K562 (cell line): ENCODE measurements at regions not wholly inside any gene's neighbourhood (a gene's known extent, or its start where the extent isn't known, plus 50 kb on each side); places are given as distances from the start of the nearest gene placed in this dataset.

Source experiments
- MAFG ChIP-seq: fragments of 450-650 bp; conservative IDR thresholded peaks from 2 replicates; pipeline ENCODE4 v1.6.1; 2016; ENCODE audit warnings: missing genetic modification characterization, missing compliant biosample characterization
- MED1 ChIP-seq: sonication (generic); formaldehyde crosslinking; IDR thresholded peaks from 2 replicates; pipeline ENCODE4 v1.8.1; 2023; ENCODE audit warnings: missing genetic modification reagents, borderline replicate concordance
- NR2C1 ChIP-seq, 2 experiments: fragments of 450-650 bp; IDR thresholded peaks; 2 replicates each; pipeline ENCODE4 v1.6.1; 2017; ENCODE audit warnings: mild to moderate bottlenecking in 2 of 2, antibody characterized with exemption in 1 of 2, inconsistent platforms in 1 of 2, missing compliant biosample characterization in 1 of 2, missing genetic modification characterization in 1 of 2
- PML ChIP-seq: IDR thresholded peaks from 2 replicates; pipeline ENCODE4 v1.6.1; 2012; ENCODE audit warnings: low read length, inconsistent platforms
- TAF7 ChIP-seq: fragments of 450-650 bp; IDR thresholded peaks from 2 replicates; pipeline ENCODE4 v1.6.1; 2016; ENCODE audit warnings: missing genetic modification characterization, missing compliant biosample characterization
- ZBTB1 ChIP-seq: sonication (generic); formaldehyde crosslinking; IDR thresholded peaks from 2 replicates; pipeline ENCODE4 v1.8.1; 2023; ENCODE audit warnings: missing genetic modification reagents, low read depth, mild to moderate bottlenecking, borderline replicate concordance
- ZNF174 ChIP-seq: fragments of 250-450 bp; sonication (Bioruptor Pico); IDR thresholded peaks from 2 replicates; pipeline ENCODE4 v1.4.0; 2020; ENCODE audit warnings: mild to moderate bottlenecking
- ZNF282 ChIP-seq: sonication (generic); formaldehyde crosslinking; IDR thresholded peaks from 2 replicates; pipeline ENCODE4 v1.8.1; 2023; ENCODE audit warnings: missing genetic modification reagents
- ZNF445 ChIP-seq: fragments of 250-450 bp; sonication (Bioruptor Pico); IDR thresholded peaks from 2 replicates; pipeline ENCODE4 v1.4.0; 2020; ENCODE audit warnings: low read depth, mild to moderate bottlenecking, moderate library complexity
- ZNF766 ChIP-seq: fragments of 200-800 bp; sonication (Bioruptor generic); conservative IDR thresholded peaks from 2 replicates; pipeline ENCODE4 v1.6.1; 2016; ENCODE audit warnings: missing genetic modification characterization, missing compliant biosample characterization
- ZNF79 ChIP-seq: fragments of 250-450 bp; sonication (Bioruptor Pico); IDR thresholded peaks from 2 replicates; pipeline ENCODE4 v1.4.0; 2020; ENCODE audit warnings: low read depth, mild to moderate bottlenecking, moderate library complexity
- TF ChIP-seq, protein P1 (sequence below), 2 experiments: fragments of 450-650 bp; IDR thresholded peaks; 2 replicates each; pipeline ENCODE4 v1.6.1; 2018; ENCODE audit warnings: mild to moderate bottlenecking in 2 of 2, low read depth in 1 of 2; ENCODE audit not compliant: partially characterized antibody in 2 of 2
- TF ChIP-seq, protein P2 (sequence below): sonication (generic); IDR thresholded peaks from 2 replicates; pipeline ENCODE4 v1.6.1; 2016
- TF ChIP-seq, protein P3 (sequence below): fragments of 450-650 bp; IDR thresholded peaks from 2 replicates; pipeline ENCODE4 v1.6.1; 2016; ENCODE audit warnings: antibody characterized with exemption
- TF ChIP-seq, protein P4 (sequence below): fragments of 250-450 bp; sonication (Bioruptor Pico); IDR thresholded peaks from 2 replicates; pipeline ENCODE4 v1.4.0; 2020; ENCODE audit warnings: mild to moderate bottlenecking, moderate library complexity

- TF ChIP-seq NR2C1 (IDR thresholded peaks at IDR 0.05) (peak; percentile 22; the same call in 1 of the 2 replicates), NR2C1 (tag; IDR thresholded peaks at IDR 0.05) (peak; percentile 57), ZNF766 (CRISPR knock-in tag) (peak; percentile 55; the same call in 1 of the 2 replicates), TAF7 (tag) (no peak; the same call in none of the 2 replicates), MED1 (CRISPR knock-in tag) (no peak), ZNF282 (CRISPR knock-in tag) (no peak), ZNF79 (CRISPR knock-in tag) (0 out of 2 replicates have a peak, but pooled peaks have one; percentile 52), ZNF174 (0 out of 2 replicates have a peak, but pooled peaks have one; percentile 71), ZNF445 (CRISPR knock-in tag) (peak; percentile 61; the same call in 1 of the 2 replicates), MAFG (tag) (peak; percentile 99), PML (peak; percentile 28; the same call in 1 of the 2 replicates), ZBTB1 (CRISPR knock-in tag) (no peak)
- TF ChIP-seq, protein P1, sequence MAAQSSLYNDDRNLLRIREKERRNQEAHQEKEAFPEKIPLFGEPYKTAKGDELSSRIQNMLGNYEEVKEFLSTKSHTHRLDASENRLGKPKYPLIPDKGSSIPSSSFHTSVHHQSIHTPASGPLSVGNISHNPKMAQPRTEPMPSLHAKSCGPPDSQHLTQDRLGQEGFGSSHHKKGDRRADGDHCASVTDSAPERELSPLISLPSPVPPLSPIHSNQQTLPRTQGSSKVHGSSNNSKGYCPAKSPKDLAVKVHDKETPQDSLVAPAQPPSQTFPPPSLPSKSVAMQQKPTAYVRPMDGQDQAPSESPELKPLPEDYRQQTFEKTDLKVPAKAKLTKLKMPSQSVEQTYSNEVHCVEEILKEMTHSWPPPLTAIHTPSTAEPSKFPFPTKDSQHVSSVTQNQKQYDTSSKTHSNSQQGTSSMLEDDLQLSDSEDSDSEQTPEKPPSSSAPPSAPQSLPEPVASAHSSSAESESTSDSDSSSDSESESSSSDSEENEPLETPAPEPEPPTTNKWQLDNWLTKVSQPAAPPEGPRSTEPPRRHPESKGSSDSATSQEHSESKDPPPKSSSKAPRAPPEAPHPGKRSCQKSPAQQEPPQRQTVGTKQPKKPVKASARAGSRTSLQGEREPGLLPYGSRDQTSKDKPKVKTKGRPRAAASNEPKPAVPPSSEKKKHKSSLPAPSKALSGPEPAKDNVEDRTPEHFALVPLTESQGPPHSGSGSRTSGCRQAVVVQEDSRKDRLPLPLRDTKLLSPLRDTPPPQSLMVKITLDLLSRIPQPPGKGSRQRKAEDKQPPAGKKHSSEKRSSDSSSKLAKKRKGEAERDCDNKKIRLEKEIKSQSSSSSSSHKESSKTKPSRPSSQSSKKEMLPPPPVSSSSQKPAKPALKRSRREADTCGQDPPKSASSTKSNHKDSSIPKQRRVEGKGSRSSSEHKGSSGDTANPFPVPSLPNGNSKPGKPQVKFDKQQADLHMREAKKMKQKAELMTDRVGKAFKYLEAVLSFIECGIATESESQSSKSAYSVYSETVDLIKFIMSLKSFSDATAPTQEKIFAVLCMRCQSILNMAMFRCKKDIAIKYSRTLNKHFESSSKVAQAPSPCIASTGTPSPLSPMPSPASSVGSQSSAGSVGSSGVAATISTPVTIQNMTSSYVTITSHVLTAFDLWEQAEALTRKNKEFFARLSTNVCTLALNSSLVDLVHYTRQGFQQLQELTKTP (IDR thresholded peaks at IDR 0.05; ENCODE audit: low read depth in 1 of 2, partially characterized antibody in 2 of 2): peak; percentile 60 to 83
- TF ChIP-seq, protein P2, sequence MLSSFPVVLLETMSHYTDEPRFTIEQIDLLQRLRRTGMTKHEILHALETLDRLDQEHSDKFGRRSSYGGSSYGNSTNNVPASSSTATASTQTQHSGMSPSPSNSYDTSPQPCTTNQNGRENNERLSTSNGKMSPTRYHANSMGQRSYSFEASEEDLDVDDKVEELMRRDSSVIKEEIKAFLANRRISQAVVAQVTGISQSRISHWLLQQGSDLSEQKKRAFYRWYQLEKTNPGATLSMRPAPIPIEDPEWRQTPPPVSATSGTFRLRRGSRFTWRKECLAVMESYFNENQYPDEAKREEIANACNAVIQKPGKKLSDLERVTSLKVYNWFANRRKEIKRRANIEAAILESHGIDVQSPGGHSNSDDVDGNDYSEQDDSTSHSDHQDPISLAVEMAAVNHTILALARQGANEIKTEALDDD: peak; percentile 84; the same call in 1 of the 2 replicates
- TF ChIP-seq, protein P3, sequence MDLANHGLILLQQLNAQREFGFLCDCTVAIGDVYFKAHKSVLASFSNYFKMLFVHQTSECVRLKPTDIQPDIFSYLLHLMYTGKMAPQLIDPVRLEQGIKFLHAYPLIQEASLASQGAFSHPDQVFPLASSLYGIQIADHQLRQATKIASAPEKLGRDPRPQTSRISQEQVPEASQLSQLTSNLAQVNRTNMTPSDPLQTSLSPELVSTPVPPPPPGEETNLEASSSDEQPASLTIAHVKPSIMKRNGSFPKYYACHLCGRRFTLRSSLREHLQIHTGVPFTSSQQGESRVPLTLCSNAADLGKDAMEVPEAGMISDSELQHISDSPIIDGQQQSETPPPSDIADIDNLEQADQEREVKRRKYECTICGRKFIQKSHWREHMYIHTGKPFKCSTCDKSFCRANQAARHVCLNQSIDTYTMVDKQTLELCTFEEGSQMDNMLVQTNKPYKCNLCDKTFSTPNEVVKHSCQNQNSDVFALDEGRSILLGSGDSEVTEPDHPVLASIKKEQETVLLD: peak; percentile 68; the same call in 1 of the 2 replicates
- TF ChIP-seq, protein P4, sequence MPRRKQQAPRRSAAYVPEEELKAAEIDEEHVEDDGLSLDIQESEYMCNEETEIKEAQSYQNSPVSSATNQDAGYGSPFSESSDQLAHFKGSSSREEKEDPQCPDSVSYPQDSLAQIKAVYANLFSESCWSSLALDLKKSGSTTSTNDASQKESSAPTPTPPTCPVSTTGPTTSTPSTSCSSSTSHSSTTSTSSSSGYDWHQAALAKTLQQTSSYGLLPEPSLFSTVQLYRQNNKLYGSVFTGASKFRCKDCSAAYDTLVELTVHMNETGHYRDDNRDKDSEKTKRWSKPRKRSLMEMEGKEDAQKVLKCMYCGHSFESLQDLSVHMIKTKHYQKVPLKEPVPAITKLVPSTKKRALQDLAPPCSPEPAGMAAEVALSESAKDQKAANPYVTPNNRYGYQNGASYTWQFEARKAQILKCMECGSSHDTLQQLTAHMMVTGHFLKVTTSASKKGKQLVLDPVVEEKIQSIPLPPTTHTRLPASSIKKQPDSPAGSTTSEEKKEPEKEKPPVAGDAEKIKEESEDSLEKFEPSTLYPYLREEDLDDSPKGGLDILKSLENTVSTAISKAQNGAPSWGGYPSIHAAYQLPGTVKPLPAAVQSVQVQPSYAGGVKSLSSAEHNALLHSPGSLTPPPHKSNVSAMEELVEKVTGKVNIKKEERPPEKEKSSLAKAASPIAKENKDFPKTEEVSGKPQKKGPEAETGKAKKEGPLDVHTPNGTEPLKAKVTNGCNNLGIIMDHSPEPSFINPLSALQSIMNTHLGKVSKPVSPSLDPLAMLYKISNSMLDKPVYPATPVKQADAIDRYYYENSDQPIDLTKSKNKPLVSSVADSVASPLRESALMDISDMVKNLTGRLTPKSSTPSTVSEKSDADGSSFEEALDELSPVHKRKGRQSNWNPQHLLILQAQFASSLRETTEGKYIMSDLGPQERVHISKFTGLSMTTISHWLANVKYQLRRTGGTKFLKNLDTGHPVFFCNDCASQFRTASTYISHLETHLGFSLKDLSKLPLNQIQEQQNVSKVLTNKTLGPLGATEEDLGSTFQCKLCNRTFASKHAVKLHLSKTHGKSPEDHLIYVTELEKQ (CRISPR knock-in tag): 0 out of 2 replicates have a peak, but pooled peaks have one; percentile 31
Observed at GRCh38 chr6:146913842-146914488, 290.3 kb upstream of the STXBP5 start (continued).
